NOMO-1 (cell line): ENCODE measurements at regions not wholly inside any gene's neighbourhood (a gene's known extent, or its start where the extent isn't known, plus 50 kb on each side); places are given as distances from the start of the nearest gene placed in this dataset.

Experiments used
- DNase-seq, 2 experiments: peaks; one replicate each; lab custom pipeline; 2025; ENCODE audit not compliant: unreplicated experiment in 2 of 2; lab: John Stamatoyannopoulos, UW

- DNase-seq, result no peak
Observed at GRCh38 chr2:22491442-22491841, 893.5 kb upstream of the KLHL29 start.

- no peak for DNase-seq
Observed at GRCh38 chr2:22494156-22494555, 890.8 kb upstream of the KLHL29 start.

GRCh38 chr2:22497064-22497463 lies 887.9 kb upstream of the KLHL29 start:
- no peak for DNase-seq

GRCh38 chr2:22497789-22498188 lies 887.2 kb upstream of the KLHL29 start:
- no peak for DNase-seq

- no peak for DNase-seq
Observed at GRCh38 chr2:22499082-22499839, 885.7 kb upstream of the KLHL29 start.

DNA sequence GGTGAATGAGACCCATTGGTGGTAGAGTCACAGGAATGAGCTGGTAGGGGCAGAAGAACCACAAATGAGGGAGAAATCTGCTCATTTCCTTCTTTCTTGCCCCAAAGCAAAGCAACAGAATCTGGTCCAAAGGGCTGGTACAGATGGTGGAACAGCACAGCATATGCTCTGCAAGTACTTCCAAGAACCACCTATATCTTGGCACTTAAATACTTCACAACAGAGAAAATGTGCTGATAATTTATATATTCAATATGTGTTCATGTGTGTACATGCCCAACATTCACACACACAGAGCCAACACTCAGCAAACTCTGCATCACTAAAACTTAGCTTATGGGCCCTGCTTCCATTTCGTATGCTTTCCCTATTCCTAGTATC lies 884.4 kb upstream of the KLHL29 start:
- no peak for DNase-seq

DNA sequence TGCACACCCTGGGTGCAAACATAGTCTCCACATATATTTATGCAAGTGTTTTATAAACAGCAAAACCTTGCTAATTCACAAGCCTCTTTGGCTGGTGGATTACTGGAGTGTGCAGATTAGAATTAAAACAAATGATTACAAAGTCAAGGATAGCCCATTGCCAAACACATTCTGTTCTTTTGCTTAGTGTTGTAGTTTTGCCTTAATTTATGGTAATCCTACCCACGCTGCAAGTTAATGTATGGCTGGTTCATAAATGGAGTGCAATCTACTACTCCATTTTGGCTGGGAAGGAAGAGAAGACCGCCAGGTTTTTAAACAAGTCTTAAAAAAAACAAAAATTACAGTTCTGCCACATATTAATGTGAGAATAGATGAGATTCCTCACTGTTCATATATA lies 883.1 kb upstream of the KLHL29 start:
- no peak for DNase-seq

GRCh38 chr2:22513563-22513962 lies 871.4 kb upstream of the KLHL29 start:
- no peak for DNase-seq

DNA sequence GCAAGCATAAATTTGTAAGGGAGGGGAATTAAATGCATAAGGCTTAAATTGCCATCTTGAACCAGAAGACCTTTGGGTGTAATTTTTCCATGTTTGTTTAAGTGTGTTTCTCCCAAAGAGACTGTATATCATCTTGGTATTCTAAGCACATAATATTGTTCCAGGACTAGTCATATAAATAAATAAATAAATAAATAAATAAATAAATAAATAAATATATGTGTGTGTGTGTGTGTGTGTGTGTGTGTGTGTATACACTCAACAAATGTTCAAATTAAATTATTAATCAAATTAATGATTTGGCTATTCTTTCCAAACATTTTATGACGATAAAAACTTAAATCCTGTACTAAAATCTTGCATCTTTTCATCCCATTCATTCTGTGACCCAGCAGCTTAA lies 867.8 kb upstream of the KLHL29 start:
- no peak for DNase-seq

DNA sequence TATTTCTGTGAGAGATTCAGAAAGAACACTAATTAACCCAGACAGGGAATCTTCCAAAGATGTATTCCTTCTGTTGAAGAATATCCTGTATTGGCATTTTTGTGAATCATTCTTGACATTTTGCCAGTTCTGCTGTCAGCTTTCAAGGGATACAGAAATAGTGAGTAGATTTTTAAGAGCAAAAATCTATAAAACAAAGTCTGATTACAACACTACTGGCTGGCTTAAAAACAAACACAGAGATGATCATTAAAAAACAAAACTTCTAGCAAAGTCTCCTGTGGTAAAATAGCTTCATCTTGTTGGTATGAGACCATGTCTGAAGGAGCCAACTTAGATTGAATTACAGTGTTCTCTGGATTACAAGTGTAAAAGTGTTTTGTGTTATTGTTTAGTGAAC lies 866.3 kb upstream of the KLHL29 start:
- no peak for DNase-seq

DNA sequence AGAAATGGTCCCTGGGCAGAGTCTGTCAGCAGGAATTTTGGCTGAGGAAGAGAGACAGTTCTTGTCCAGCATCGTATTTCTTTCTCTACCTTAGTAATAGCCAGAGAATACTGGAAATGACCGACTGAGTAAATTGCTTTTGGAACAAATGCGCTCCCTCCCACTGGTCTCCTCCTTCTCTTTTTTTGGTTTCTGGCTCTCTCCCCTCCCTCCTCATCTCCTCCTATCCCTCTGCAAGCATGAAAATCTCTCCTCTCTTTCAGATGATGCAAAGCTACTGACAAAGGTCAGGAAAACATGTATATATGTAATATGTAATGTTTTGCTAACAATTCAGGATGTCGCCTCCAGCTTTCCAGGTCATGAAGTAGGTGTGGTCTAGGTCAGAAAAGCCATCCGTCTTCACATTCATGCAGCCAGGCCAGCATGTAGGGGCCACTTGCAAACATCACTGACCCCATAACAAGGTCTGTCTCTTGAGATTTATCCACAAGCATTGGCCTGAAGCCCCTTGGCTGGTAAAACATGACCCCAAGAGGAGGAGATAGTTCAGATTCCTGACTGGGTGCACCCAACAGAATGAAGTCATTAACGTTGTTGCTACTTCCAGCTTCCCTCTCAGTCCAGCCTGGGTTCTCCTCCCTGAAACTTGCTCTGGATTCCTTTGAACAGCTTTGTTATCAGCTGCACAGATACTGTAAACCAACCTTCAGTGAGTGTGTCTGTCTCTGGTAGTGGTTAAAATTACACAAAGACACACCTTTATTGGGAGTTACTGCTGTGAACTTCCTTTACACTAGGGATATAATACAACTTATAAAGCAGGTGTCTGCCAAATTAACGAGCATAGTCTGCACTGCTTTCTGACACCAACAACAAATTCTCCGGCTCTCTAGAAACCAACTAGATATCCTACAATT lies 864.4 kb upstream of the KLHL29 start:
- DNase-seq, result no peak

DNA sequence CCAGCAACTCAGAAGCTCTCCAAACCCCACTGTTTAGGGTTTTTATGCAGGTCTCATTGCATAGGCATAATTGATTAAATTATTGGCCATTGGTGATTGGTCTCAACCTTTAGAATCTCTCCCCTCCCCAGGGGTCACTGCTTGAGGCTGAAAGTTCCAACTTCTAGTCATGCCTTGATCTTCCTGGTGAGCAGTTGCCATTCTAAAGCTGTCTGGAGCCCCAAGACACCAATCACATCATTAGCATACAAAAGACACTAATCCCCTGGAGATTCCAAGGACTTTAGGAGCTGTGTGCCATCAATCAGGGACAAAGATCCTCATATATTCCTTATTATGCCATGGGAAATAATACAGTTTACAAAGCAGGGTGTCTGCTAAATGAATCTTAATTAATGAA lies 863.4 kb upstream of the KLHL29 start:
- no peak for DNase-seq

DNA sequence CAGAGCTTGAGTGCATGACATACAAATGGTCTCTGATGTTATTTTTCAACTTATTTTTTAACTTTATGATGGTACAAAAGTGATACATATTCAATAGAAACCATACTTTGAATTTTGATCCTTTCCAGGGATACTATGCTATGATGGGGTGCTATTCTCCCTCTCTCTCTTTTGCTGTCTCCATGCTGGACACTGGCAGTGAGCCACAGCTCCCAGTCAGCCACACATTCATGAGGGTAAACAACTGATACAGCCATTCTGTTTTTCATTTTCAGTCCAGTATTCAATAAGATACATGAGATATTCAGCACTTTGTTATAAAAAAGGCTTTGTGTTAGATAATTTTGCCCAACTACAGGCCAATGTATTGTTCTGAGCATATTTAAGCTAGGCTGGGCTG lies 859.3 kb upstream of the KLHL29 start:
- no peak for DNase-seq

- DNase-seq, result no peak
Observed at GRCh38 chr2:22530131-22530530, 854.8 kb upstream of the KLHL29 start.

GRCh38 chr2:22536133-22536532 lies 848.8 kb upstream of the KLHL29 start:
- DNase-seq, result no peak

DNA sequence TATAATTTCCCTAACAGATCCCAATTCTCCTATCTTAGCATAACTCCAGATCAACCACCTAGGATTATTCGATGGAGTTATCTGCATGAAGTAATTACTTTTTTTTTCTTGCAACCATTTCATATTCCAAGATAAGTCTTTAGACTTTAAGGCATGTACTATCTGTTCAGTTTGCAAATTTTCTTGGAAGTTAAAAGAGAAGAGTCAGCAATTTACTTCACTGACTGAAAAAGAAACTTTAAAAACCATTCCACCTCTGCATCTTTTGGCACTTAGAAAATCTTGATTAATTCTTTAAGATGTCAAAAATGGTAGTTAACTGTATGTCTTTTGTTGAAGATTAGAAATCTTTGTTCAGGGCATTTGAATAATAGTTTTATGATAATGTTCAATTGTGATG lies 830.5 kb upstream of the KLHL29 start:
- no peak for DNase-seq

DNA sequence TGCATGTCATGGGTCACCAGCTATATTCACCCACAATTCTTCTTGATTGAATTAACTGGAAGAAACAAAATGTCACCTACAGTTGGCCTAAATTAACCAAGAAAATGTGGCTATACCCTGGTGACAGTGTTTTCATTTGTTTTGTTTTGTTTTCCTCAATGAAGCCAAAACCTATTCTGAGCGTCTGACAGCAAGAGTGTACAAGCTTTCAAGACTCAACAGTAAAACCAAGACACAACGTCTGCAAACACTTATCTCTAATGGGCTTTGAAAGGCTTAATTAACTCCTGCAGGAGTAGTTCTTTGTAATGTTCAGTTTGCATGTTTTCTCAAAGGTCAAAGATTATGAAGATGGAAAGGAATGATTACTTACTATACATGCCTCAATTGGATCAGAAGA lies 827.6 kb upstream of the KLHL29 start:
- no peak for DNase-seq

DNA sequence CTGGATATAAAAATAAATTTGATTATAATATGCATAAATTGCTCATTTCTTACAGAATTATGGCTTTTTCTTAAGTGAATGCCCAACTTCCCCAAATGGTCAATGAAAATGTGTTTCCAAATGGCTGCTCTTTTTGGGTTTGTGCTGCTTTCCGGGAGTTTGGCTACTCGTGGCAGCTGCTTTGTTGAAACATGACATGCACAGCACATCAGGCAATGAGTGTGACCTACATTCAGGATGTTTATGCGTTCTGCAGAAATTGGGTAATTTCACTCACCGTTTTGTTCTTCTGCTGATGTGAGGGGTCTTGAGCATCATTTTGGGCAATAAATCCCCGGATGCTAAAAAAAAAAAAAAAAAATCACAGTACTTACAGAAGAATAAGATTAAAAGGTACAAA lies 825.0 kb upstream of the KLHL29 start:
- DNase-seq, result no peak

DNA sequence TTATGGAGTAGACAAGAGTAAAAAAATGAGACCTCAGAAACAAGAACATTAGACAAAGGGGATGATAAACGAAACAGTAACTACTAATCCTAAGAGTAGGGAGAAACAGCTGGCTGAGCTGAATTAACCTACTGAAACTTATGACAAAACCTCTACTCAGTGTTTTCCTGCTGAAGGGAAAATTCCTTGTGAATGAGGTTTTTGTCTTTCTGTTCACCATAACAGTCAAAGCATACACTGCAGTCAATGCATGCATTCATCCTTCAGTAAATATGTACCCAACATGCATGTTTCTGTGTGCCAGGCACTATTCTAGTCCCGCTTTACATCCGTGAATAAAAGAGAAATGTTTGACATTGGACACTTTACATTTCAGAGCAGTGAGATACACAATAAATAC lies 805.6 kb upstream of the KLHL29 start:
- no peak for DNase-seq

DNA sequence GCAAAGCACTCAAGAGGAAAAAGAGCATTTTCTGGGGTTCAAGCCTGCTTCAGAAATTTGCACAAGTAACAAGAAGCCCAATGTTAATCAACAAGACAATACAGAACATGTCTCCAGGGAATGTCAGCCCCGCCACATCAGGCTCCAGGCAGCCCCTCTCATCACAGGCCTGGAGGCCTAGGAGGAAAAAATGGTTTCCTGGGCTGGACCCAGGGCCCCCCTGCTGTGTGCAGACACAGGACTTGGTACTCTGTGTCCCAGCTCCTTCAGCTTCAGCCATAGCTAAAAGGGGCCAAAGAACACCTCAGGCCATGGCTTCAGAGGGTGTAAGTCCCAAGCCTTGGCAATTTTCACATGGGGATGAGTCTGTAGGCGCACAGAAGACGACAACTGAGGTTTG lies 802.9 kb upstream of the KLHL29 start:
- DNase-seq, result no peak

GRCh38 chr2:22596306-22596705 lies 788.7 kb upstream of the KLHL29 start:
- no peak for DNase-seq

DNA sequence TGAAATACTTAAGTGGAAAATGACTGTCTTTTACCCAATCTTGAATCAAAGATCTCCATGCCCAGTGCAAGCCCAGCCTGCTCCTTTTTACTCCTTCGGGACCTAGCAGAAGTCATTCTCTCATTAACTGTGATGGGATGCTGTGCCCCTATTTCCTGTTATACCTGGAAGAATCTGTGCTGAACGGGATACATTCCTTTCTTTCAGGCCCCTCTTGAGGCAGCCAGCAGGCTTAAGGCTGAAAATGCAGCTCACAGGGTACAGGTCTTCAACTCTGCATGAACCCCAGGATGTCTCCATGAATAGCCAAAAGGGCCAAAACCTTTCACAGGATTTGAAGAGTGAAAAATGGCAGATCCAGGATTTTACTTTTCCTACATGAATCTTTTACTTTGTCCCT lies 784.8 kb upstream of the KLHL29 start:
- no peak for DNase-seq
